GM19397 (cell line): ENCODE measurements at regions not wholly inside any gene's neighbourhood (a gene's known extent, or its start where the extent isn't known, plus 50 kb on each side); places are given as distances from the start of the nearest gene placed in this dataset.
A peak's percentile ranks its signal among the peaks of the same experiment; 100 is the strongest.

Experiments used
- ATAC-seq: cut with Tn5 transposase; IDR thresholded peaks from one replicate; pipeline ENCODE4 v1.9.1; 2021; ENCODE audit warnings: mild to moderate bottlenecking, moderate library complexity; ENCODE audit not compliant: unreplicated experiment

DNA sequence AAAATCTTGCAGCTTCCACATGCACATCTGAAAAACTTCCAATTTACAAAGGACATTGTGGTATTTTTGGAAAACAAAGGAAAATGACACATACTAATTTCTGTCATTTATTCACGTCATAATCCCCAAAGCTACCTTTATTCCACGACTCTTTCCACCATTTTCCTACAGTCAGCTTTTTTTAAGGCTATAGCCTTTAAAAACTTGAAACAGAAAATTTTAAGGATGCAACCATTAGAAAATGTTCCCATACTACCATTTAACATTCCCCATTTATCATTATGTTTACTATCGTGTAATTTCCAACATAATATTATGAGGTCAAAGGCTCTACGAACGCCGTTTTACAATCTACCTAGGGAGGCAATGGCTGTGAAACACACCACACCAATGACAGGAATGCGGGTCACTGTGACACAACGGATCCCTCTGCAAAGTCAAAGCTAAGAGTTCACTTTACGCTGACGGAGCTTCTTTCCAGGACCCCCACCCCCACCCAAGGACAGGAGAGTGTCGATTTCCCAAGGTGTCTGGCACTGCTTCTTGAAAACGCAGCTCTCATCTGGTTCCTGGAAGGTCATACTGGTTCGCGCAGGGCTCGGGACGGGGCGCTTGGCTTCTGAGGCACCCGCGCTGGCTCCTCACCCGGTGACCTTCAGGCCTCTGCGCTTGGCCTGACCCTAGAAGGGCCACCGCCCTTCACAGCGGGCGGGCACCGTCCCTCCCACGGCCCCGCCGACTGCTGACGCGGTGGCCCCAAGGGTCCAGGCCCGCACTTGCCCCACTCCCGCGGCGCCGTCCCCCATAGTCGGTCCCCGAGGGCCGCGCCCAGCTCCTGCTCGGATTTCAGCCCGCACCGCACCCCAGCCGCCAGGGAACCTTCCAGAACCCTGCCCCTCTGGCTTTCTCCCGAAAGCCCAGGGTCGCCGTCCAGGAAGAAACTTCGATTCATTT lies 50.5 kb upstream of the ATF3 start:
- peak; percentile 45 for ATAC-seq

DNA sequence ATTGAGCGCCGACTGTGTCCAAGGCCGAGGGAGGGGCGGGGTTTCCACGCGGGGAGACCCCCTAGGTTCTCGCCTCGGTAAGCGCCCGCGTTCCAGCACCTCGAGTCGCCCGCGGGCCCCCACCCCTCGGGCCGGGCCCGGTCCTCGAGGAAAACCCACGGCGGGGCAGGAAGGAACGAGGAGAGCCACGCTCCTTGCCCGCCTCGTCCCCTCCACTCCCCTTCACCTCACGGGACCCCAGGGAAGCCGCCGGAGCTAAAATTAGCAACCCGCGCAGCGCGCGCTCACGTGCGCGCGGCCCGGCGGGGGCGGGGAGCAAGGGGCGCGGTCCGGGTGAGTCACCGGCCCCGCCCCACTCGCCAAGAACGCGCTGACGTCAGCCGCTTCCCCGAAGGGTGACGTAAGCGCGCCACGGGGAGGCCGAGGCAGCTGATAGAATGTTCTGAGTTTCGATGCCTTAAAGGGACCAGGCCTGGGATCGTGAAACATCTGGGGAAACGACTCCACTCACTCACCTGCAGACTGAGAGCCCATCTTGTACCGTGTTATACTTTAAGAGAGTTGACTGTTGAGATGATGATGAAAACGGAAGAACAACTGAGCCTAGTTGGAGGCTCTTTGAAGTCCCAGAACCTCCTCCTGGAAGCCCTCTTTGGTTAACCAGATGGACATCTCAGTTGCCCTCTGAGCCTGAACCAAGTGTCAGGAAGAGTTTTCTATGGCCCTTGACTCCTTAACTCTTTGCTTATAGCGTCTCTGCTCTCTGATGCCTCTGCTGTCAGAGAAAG lies 49.7 kb upstream of the ATF3 start:
- peak; percentile 95 for ATAC-seq
